HUES48 (cell line): ENCODE measurements at regions not wholly inside any gene's neighbourhood (a gene's known extent, or its start where the extent isn't known, plus 50 kb on each side); places are given as distances from the start of the nearest gene placed in this dataset.

Source experiments
- H3K27ac ChIP-seq: one replicate; pipeline ENCODE4 v1.7.0; 2013; ENCODE audit warnings: low read depth, low read length, inconsistent platforms
- H3K27me3 ChIP-seq: 2 replicates; pipeline ENCODE4 v1.6.1; 2013; ENCODE audit warnings: mild to moderate bottlenecking, low read length; ENCODE audit not compliant: control insufficient read depth, insufficient read depth
- H3K36me3 ChIP-seq: 2 replicates; pipeline ENCODE4 v1.6.1; 2013; ENCODE audit warnings: low read length; ENCODE audit not compliant: control insufficient read depth, insufficient read depth
- H3K4me1 ChIP-seq: 2 replicates; pipeline ENCODE4 v1.6.1; 2013; ENCODE audit warnings: mild to moderate bottlenecking, low read length; ENCODE audit not compliant: control insufficient read depth, insufficient read depth
- H3K4me3 ChIP-seq: 2 replicates; pipeline ENCODE4 v1.5.1; 2013; ENCODE audit warnings: mild to moderate bottlenecking, low read depth, low read length
- H3K9ac ChIP-seq: 2 replicates; pipeline ENCODE4 v1.6.1; 2013; ENCODE audit warnings: mild to moderate bottlenecking, low read depth, low read length, moderate library complexity
- H3K9me3 ChIP-seq: 2 replicates; pipeline ENCODE4 v1.6.1; 2013; ENCODE audit warnings: low read length; ENCODE audit not compliant: control insufficient read depth, insufficient read depth

GRCh38 chr2:193561054-193561453, 1366.3 kb upstream of the TMEFF2 start:
- no peaks in the 10 kb centered on the region for H3K36me3 ChIP-seq
- no peak overlapping the region for H3K27ac ChIP-seq
- no peaks in the 10 kb centered on the region for H3K27me3 ChIP-seq
- H3K4me3 ChIP-seq = no peak overlapping the region
- no peak overlapping the region for H3K9ac ChIP-seq
- no peaks in the 10 kb centered on the region for H3K9me3 ChIP-seq
- no peaks in the 10 kb centered on the region for H3K4me1 ChIP-seq

DNA sequence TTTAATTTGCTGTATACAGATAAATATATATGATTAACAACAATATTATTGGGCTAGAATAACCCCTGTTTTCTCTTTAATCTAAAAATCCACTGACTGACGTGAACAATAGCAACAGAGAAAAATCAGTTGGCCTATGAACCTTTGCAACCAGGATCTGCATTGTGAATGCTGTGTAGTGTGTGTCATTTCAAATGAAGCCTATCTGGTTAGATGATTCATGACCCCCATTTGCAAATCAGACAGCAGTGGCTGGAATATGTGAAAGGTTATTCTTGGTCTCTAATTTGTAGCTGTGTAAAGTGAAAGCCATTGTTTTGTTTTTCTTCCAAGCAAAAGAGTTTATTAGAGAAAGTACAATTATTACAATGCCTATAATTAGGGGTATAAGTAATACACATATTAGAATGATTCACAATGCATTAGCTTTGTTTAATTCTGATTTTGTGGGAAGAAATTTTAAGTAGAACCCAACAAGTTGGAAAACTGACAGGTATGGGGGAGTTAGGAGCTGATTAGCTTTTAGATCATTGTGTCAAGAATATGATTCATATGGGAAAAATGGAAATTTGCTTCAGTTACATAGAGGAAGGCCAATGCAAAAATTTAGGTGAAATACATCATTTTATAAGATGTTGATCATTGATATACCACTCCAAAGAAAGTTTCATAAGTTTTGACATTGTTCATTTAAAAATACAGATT, 1362.2 kb upstream of the TMEFF2 start:
- Histone ChIP-seq H3K4me1 (no peaks in the 10 kb centered on the region), H3K9me3 (no peaks in the 10 kb centered on the region), H3K36me3 (no peaks in the 10 kb centered on the region), H3K27me3 (no peaks in the 10 kb centered on the region), H3K4me3 (no peak overlapping the region), H3K9ac (no peak overlapping the region), H3K27ac (no peak overlapping the region)

DNA sequence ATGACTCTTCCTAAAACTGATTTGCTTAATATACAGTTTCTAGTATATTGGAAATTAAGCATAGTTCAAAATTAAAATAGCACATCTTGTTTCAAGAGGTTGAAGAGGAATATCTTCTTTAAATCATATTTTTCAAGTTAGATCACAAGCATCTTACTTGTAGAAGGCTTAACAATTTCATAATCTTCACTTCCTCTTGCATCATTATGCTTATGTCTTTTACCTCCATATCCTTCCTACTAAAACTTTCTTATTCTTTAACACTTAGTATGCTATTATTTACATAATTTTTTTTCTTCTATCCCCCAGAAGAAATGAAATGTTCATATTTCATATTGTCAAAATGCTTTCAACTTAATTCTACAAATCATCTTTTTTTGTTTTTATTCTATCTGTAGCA, 1354.9 kb upstream of the TMEFF2 start:
- Histone ChIP-seq H3K9me3 (no peaks in the 10 kb centered on the region), H3K4me3 (no peak overlapping the region), H3K9ac (no peak overlapping the region), H3K27me3 (no peaks in the 10 kb centered on the region), H3K27ac (no peak overlapping the region), H3K4me1 (no peaks in the 10 kb centered on the region), H3K36me3 (no peaks in the 10 kb centered on the region)

DNA sequence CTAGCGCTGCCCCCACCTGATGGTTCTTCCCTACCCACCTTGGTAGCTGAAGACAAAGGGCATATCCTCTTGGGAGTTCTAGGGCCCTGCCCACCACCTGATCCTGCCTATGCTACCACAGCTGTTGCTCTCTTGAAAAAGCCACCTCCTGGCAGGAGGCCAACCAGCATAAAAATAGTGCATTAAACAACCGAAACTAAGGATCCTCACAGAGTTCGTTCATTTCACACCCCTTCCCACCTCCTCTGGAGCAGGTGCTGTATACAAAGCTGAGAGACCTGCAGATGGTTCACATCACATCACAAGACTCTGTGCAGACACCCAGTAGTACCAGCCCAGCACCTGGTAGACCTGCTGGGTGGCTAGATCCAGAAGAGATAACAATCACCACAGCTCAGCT, 1348.0 kb upstream of the TMEFF2 start:
- H3K27me3 ChIP-seq = no peaks in the 10 kb centered on the region
- no peaks in the 10 kb centered on the region for H3K9me3 ChIP-seq
- H3K36me3 ChIP-seq = no peaks in the 10 kb centered on the region
- no peaks in the 10 kb centered on the region for H3K4me1 ChIP-seq
- H3K9ac ChIP-seq = no peak overlapping the region
- no peak overlapping the region for H3K4me3 ChIP-seq
- H3K27ac ChIP-seq = no peak overlapping the region

GRCh38 chr2:193539188-193539587, 1344.5 kb upstream of the TMEFF2 start:
- no peak overlapping the region for H3K4me3 ChIP-seq
- H3K36me3 ChIP-seq = no peaks in the 10 kb centered on the region
- no peak overlapping the region for H3K9ac ChIP-seq
- no peaks in the 10 kb centered on the region for H3K9me3 ChIP-seq
- no peaks in the 10 kb centered on the region for H3K4me1 ChIP-seq
- no peaks in the 10 kb centered on the region for H3K27me3 ChIP-seq
- no peak overlapping the region for H3K27ac ChIP-seq

DNA sequence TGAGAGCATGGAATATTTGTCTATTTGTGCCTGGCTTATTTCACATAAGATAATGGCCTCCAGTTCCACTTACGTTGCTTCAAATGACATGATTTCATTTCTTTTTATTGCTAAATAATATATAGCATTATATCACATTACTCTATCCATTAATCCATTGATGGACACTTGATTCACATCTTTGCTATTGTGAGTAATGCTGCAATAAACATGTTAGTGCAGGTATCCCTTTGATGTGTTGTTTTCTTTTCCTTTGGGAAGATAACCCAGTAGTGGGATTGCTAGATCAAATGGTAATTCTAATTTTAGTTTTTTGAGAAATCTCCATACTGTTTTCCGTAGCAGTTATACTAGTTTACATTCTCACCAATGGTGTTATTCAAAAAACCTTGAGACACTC, 1343.3 kb upstream of the TMEFF2 start:
- H3K9ac ChIP-seq = no peak overlapping the region
- H3K9me3 ChIP-seq = no peaks in the 10 kb centered on the region
- no peak overlapping the region for H3K4me3 ChIP-seq
- no peak overlapping the region for H3K27ac ChIP-seq
- H3K4me1 ChIP-seq = no peaks in the 10 kb centered on the region
- H3K36me3 ChIP-seq = no peaks in the 10 kb centered on the region
- no peaks in the 10 kb centered on the region for H3K27me3 ChIP-seq

GRCh38 chr2:193537531-193537930, 1342.8 kb upstream of the TMEFF2 start:
- H3K4me3 ChIP-seq = no peak overlapping the region
- no peaks in the 10 kb centered on the region for H3K27me3 ChIP-seq
- H3K4me1 ChIP-seq = no peaks in the 10 kb centered on the region
- H3K9ac ChIP-seq = no peak overlapping the region
- no peak overlapping the region for H3K27ac ChIP-seq
- no peaks in the 10 kb centered on the region for H3K9me3 ChIP-seq
- H3K36me3 ChIP-seq = no peaks in the 10 kb centered on the region

DNA sequence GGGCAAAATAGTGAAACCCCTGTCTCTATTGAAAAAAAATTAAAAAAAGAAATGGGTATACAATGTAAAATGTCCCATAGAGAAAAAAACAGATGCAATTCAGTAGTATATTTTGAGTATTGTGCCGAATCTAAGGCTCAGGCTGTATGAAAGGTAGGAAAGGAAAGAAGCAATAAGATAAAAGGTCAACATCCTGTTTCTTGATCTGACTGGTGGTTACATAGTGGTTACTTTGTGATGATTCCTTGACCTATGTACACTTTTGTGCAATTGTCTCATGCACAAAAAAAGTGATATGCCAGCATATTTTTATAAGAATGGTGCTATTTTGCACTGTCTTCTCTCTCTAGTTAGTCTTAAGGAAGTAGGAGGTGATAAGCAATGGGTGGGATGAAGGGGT, 1333.7 kb upstream of the TMEFF2 start:
- Histone ChIP-seq H3K27me3 (no peaks in the 10 kb centered on the region), H3K27ac (no peak overlapping the region), H3K36me3 (no peaks in the 10 kb centered on the region), H3K4me1 (peaks cover 12% of the 10 kb centered on the region), H3K9me3 (no peaks in the 10 kb centered on the region), H3K4me3 (no peak overlapping the region), H3K9ac (no peak overlapping the region)

- H3K27me3 ChIP-seq = no peaks in the 10 kb centered on the region
- no peak overlapping the region for H3K4me3 ChIP-seq
- no peaks in the 10 kb centered on the region for H3K36me3 ChIP-seq
- H3K27ac ChIP-seq = no peak overlapping the region
- H3K9ac ChIP-seq = peak overlapping the region; percentile 18; the same call in 1 of the 2 replicates
- peaks cover 12% of the 10 kb centered on the region for H3K4me1 ChIP-seq
- no peaks in the 10 kb centered on the region for H3K9me3 ChIP-seq
These were observed 1332.4 kb upstream of the TMEFF2 start for GRCh38 chr2:193527146-193527545.

- Histone ChIP-seq H3K36me3 (no peaks in the 10 kb centered on the region), H3K27me3 (no peaks in the 10 kb centered on the region), H3K9ac (no peak overlapping the region), H3K9me3 (no peaks in the 10 kb centered on the region), H3K4me1 (peaks cover 23% of the 10 kb centered on the region), H3K27ac (no peak overlapping the region), H3K4me3 (no peak overlapping the region)
These were observed 1328.9 kb upstream of the TMEFF2 start for GRCh38 chr2:193523662-193524061.

- Histone ChIP-seq H3K27me3 (no peaks in the 10 kb centered on the region), H3K9ac (no peak overlapping the region), H3K36me3 (no peaks in the 10 kb centered on the region), H3K27ac (no peak overlapping the region), H3K4me3 (no peak overlapping the region), H3K9me3 (no peaks in the 10 kb centered on the region), H3K4me1 (peaks cover 19% of the 10 kb centered on the region)
These were observed 1326.8 kb upstream of the TMEFF2 start for GRCh38 chr2:193521523-193521922.
